ENCODE measurements at regions not wholly inside any gene's neighbourhood (a gene's known extent, or its start where the extent isn't known, plus 50 kb on each side); places are given as distances from the start of the nearest gene placed in this dataset.

GRCh38 chr13:31878052-31878451, 138.7 kb downstream of the RXFP2 start:
- no peak overlapping the region for H3K4me3 ChIP-seq
- H3K4me3 Mint-ChIP-seq = no peak overlapping the region
- ATAC-seq = no peak

More at GRCh38 chr13:31878052-31878451, 138.7 kb downstream of the RXFP2 start:
- H2AFZ ChIP-seq = no peak overlapping the region
- TF ChIP-seq, protein P1, sequence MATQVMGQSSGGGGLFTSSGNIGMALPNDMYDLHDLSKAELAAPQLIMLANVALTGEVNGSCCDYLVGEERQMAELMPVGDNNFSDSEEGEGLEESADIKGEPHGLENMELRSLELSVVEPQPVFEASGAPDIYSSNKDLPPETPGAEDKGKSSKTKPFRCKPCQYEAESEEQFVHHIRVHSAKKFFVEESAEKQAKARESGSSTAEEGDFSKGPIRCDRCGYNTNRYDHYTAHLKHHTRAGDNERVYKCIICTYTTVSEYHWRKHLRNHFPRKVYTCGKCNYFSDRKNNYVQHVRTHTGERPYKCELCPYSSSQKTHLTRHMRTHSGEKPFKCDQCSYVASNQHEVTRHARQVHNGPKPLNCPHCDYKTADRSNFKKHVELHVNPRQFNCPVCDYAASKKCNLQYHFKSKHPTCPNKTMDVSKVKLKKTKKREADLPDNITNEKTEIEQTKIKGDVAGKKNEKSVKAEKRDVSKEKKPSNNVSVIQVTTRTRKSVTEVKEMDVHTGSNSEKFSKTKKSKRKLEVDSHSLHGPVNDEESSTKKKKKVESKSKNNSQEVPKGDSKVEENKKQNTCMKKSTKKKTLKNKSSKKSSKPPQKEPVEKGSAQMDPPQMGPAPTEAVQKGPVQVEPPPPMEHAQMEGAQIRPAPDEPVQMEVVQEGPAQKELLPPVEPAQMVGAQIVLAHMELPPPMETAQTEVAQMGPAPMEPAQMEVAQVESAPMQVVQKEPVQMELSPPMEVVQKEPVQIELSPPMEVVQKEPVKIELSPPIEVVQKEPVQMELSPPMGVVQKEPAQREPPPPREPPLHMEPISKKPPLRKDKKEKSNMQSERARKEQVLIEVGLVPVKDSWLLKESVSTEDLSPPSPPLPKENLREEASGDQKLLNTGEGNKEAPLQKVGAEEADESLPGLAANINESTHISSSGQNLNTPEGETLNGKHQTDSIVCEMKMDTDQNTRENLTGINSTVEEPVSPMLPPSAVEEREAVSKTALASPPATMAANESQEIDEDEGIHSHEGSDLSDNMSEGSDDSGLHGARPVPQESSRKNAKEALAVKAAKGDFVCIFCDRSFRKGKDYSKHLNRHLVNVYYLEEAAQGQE (IDR thresholded peaks at IDR 0.05; ENCODE audit: unreplicated experiment) = no peak
- TF ChIP-seq ZNF114 (CRISPR knock-in tag; IDR thresholded peaks at IDR 0.05) (no peak), JUNB (IDR thresholded peaks at IDR 0.05; ENCODE audit: unreplicated experiment) (no peak), EZH2 (IDR thresholded peaks at IDR 0.05; ENCODE audit: low read depth, unreplicated experiment) (no peak), EZH2phosphoT487 (IDR thresholded peaks at IDR 0.05; ENCODE audit: unreplicated experiment) (no peak), ZNF462 (CRISPR knock-in tag; IDR thresholded peaks at IDR 0.05) (no peak), ETS1 (IDR thresholded peaks at IDR 0.05) (no peak), NANOG (IDR thresholded peaks at IDR 0.05; ENCODE audit: borderline replicate concordance) (no peak), CREB1 (CRISPR knock-in tag; IDR thresholded peaks at IDR 0.05; ENCODE audit: low read depth) (no peak)
- TF ChIP-seq, protein P2, sequence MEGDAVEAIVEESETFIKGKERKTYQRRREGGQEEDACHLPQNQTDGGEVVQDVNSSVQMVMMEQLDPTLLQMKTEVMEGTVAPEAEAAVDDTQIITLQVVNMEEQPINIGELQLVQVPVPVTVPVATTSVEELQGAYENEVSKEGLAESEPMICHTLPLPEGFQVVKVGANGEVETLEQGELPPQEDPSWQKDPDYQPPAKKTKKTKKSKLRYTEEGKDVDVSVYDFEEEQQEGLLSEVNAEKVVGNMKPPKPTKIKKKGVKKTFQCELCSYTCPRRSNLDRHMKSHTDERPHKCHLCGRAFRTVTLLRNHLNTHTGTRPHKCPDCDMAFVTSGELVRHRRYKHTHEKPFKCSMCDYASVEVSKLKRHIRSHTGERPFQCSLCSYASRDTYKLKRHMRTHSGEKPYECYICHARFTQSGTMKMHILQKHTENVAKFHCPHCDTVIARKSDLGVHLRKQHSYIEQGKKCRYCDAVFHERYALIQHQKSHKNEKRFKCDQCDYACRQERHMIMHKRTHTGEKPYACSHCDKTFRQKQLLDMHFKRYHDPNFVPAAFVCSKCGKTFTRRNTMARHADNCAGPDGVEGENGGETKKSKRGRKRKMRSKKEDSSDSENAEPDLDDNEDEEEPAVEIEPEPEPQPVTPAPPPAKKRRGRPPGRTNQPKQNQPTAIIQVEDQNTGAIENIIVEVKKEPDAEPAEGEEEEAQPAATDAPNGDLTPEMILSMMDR (conservative IDR thresholded peaks at IDR 0.05; ENCODE audit: low read depth in 2 of 2) = no peak
- no peaks in the 10 kb centered on the region for H3K79me2 ChIP-seq (replicated peaks; ENCODE audit: insufficient read depth)
- H3K27ac ChIP-seq (ENCODE audit: low read depth) = no peak overlapping the region
- no peak overlapping the region for H3K4me2 ChIP-seq
- no peaks in the 10 kb centered on the region for H3K27me3 Mint-ChIP-seq (ENCODE audit: insufficient read depth, low read depth, poor library complexity)
- DNase-seq (ENCODE audit: low spot score) = no peak
- H4K20me1 ChIP-seq (replicated peaks; ENCODE audit: insufficient read depth) = no peaks in the 10 kb centered on the region
- H3K4me1 ChIP-seq (ENCODE audit: insufficient read depth) = 0 out of 2 replicates have a peak, but pooled peaks cover 7% of the 10 kb centered on the region
- no peaks in the 10 kb centered on the region for H3K36me3 Mint-ChIP-seq (ENCODE audit: low read depth)
- no peaks in the 10 kb centered on the region for H3K27me3 ChIP-seq (ENCODE audit: insufficient read depth)
- H3K27ac Mint-ChIP-seq = no peak overlapping the region
- no peaks in the 10 kb centered on the region for H3K9me3 Mint-ChIP-seq
- no peaks in the 10 kb centered on the region for H3K36me3 ChIP-seq (ENCODE audit: insufficient read depth)
- peaks cover 6% of the 10 kb centered on the region for H3K4me1 Mint-ChIP-seq
- H3K9me2 ChIP-seq (ENCODE audit: insufficient read depth) = no peaks in the 10 kb centered on the region
- H3F3A ChIP-seq (replicated peaks; ENCODE audit: low read depth) = no peaks in the 10 kb centered on the region

Data from GM23338 (cell line).